ENCODE measurements at regions not wholly inside any gene's neighbourhood (a gene's known extent, or its start where the extent isn't known, plus 50 kb on each side); places are given as distances from the start of the nearest gene placed in this dataset.

DNA sequence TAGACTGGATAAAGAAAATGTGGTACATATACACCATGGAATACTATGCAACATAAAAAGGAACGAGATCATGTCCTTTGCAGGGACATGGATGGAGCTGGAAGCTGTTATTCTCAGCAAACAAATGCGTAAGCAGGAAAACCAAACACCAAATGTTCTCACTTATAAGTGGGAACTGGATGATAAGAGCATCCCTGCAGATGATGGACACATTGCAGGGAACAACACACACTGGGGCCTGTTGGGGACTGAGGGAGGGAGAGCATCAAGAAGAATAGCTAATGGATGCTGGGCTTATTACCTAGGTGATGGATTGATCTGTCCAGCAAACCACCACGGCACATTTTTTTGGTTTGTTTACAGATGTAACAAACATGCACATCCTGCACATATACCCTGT, 470.5 kb upstream of the CITED2 start:
- no peak for DNase-seq

DNA sequence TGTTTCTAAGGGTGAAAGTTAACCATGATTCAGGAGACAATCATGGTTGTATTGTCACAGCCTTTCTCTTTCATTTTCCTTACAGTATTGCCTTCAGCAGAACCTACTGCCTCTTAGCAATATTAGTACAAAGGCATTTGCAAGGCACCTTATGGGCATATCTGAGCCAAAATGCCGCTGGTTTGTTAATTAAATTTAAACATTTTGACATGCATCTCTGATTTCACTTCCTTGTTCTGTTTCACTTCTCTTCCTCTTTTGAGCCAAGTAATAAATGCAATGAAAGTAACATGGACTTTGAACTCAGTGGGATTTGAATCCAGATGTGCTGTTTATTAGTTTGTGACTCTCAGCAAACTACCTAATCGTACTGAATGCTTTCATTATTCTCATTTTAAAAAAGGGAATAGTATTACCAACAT, 467.4 kb upstream of the CITED2 start:
- DNase-seq = no peak

DNA sequence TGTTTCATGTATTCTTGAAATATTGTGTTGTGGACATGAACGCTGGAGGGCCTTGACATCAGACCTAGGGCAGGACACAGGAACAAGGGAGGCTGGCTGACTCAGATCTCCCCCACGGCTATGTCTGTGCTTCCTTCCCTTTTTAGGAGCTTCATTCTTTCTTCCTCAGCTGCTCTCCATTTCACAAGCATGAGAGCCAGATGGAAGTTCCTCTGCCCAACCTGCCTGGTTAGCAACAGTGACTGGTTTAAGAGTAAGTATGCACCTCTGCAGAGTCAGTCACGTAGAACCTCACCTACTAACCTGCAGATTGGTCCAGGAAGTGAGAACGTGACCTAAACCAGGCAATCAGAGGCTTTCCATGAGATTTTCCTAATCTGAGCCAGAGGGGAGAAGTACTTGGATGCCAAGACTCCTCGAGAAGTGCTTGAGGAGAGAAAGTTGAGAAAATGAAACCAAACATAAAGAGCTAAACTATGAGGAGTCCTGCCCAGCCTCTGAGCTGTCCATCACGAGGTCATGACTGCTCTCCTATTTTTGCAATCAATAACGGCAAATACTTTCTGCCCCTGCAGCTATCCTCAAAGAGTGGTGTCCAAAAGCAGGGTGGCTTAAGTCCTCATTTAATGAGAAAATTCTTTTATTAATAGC, 465.2 kb upstream of the CITED2 start:
- no peak for DNase-seq

DNA sequence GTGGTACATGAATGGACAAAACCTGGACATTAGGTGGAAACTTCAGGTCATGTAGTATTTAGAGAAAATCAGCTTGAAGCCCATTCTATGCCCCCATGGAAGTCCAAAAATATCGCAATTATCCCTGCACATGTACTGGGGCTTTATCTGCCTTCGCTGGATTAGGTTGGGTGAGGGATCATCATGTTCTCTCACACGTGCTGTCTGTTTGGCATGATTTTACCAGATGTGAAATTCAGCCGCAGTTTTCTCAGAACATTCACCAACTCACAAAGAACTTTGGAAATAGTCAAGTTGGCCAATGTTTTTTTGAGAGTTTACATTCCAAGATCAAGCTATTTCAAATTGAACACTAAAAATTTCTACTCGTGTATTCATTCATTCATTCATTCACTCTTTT, 459.8 kb upstream of the CITED2 start:
- no peak for DNase-seq

DNA sequence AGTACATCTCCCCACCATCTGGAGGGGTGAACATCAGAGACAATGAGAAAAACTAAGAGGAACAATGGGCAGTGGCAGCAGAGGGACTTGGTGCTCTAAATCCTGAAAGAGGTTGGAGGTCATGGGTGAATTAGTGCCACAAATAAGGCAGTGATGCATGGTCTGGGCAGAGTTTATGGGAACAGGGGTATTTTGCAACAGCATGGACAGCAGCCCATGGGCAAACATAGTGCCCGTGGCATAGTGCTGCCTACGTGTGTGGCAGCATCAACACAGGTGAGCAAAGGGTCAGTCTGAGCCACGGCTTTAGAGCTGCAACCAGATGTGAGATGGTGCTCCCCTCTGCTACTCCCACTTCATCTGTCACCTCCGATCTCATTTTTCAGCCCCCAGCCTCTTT, 459.1 kb upstream of the CITED2 start:
- DNase-seq = no peak

DNA sequence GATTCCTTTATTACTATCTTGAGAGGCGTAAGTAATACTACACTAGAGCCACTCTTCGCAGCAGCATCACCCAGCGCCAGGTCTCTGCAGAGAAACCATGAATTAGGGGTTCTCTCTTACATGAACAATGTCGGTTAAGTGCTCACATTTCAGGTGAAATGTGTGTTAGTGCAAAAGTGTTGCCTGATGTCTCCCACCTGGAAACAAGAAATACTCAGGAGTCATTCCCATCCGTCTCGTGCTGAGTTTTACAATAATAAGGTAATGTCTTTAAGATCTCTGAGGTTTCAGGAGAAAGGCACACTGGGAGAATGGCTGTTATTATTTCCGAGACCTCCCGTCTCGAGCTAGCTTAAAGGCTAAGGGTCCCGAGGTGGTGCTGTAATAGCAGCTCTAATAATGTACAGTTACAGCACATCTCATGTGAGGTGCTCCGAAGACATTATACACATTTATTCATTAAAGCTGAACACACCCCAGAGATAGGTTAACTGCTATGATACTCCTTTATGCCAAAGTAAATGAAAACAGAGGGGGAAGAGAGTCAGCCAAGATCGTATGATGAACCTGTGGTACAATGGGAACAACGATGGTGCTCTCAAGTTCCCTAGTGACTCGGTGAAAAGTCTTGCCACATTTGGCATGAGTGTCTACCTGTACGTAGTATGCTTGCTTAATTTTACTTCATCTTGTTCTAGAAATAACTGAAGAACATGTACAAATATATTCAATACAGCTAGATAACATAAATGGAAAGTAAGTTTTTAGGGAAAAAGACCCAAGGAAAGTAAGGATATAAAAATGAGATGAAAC, 458.3 kb upstream of the CITED2 start:
- DNase-seq = no peak

DNA sequence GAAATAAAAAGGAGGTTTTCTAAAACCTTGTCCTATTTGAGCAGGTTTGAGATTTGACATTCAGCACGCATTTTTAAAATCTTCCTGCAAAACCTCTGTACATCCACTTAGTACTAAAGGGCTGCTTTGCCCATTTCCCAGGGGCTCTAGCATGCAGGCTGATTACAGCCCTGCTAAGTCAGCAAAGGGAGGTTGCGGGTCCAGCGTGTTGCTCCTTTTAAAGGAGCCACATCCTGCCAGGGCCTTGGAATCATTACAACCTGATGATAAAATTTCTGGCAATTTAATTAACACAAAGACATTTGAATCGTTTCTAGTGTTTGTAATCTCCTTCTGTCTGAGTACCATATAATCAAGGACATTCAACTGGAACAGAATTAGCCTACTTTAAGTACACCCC, 455.1 kb upstream of the CITED2 start:
- no peak for DNase-seq

DNA sequence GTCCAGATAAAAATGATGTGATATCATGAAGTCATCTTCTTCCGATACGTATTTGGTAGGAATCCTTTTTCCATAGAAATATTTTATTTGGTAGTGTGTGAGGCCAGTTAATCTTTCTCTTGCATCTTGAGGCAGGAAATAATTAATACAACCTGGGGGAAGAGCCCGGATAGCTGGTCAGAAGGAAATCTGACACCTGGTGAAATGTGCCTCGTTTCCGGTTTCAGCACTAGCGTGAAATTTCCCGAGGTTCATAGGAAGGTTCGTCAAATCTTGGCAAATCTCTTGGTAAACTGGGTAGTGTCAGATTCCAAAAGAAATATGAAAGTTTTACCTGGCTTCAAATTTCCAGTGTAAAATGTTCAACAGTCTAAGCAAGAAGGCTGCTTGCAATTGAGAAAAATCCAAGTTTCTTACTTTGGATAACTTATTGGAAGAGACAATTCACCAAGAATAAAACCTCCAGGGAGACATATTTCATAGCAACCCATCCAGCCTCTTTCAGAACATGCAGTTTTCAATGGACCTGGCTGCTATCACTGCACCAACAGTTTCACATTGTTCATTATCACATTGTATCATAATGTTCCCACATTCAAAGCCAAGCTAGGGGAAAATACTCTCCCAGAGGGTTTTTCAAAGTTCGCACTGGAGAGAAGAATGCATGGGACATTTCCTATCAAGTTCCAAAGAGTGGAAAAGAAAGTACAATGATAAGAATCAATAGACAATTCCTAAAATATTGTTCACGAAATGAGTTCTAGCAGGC, 454.5 kb upstream of the CITED2 start:
- no peak for DNase-seq

DNA sequence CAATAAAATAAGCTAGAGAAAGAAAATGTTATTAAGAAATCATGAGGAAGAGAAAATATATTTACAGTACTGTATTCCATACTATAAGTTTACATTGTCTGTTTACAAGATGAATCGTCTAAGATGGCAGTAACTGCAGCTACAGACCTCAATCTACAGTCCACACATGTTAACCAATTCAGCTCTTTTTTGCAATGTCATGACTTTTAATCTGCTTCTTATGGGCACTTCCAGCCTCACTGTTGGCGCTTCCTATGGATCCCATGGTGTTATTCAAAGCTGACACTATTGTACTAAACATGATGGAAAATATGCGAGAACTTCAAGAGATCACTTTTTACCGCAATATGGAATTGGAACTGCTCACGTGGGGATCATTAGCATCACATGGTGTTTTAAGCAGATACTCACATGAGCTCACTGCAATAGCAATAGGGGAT, 451.5 kb upstream of the CITED2 start:
- DNase-seq = no peak

DNA sequence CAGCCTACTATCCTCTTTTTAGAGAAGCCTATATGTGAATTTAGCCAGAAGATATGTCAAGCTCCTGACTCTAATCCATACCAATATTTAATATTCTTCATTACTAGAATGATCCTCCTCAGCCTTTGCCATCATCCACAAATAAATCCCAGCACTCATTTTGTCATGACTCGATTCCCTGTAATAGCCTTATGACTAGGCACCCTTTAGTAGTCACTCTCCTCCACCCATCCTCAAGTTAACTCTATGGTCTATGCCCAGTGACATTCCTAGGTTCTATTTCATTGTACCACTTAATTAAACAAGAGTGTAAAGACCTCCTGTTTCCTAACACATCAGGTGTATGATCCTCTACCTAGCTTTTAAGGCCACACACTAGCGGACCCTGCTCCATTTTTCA, 450.4 kb upstream of the CITED2 start:
- DNase-seq = no peak

DNA sequence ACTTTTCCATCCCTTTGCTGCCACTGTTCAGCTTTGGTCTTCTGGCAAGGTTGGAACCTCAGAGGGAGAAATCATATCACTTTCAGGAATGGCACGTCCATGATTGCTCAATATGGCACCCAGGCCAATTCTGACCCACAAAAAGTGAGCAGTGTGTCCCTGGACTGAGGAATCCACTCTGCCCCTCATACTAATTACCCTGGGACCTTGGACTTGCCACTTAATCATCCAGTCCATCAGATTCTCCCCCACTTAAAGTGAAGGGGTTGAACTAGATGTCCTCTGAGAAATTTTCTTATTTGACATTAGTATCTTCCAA, 449.3 kb upstream of the CITED2 start:
- DNase-seq = no peak

DNA sequence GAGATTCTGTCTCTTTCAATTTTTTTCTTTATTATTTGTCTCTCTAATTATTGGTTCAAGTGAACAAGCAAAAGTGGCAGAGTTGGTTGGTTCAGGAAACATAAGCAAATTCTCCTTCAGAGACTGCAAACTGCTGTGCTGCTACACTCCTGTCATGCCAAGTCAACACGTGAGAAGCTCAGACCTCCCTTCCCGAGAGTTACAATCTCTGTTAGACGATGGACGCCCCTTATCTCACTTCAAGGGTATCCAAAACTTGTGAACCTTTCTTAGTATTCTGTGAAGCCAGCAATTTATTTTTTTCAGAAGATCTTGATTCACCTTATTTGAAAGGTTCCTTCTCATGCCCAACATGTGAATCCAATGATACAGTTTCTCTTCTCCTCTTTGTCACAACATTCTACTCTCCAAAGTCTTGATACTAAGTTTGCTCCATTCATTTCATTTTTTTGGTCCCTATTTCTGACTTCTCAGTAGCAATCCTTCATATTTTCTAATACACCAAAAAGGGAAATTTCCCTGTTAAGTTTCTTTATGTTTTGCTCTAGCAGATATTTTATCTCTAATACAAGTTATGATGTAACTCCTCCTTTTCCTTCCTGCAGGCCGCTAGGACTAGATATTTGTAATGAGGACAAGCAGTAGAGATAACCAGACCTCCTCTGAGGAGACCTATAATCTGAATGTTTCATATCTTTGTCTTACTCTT, 448.8 kb upstream of the CITED2 start:
- no peak for DNase-seq

DNA sequence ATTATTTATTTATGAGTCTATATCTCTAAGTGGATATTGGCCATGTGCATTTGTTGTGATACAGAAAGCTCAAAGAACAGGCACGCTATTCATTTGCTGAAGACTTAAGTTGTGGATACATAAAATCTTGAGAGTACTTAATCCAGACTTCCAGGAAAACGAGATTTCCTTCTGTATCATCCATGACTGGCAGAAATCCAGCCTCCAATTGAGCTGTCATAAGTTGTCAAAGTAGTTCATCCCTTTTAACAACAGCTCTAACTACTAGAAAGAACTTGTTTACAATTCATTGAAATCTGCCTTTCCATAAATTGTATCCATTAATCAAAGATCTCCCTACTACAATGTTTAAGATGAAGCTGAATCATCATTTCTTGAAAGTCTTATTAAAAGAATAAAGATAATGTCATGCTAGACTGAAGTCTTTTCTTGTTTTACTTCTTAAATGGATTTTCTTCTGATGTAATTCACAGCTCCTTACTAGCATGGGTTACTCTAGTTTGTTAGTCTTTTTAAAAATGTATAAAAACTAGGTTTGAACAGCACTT, 447.3 kb upstream of the CITED2 start:
- DNase-seq = no peak

DNA sequence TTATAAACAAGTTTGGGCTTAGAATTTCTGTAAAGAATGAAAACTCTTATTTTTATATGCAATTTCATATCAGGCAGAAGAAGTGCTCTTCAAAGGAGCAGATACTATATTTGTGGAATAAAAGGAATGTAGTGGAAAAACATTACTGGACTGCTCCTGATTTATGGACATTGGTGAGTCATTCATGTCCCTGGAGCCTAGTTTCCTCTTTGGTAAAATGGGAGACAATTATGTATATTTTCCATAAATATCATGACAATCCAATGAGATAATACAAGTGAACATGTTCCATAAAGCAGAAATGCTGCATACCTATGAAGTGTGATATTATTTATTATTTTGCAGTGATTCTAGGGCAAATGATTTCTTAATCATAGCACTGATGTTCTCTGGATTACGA, 445.8 kb upstream of the CITED2 start:
- DNase-seq = no peak

DNA sequence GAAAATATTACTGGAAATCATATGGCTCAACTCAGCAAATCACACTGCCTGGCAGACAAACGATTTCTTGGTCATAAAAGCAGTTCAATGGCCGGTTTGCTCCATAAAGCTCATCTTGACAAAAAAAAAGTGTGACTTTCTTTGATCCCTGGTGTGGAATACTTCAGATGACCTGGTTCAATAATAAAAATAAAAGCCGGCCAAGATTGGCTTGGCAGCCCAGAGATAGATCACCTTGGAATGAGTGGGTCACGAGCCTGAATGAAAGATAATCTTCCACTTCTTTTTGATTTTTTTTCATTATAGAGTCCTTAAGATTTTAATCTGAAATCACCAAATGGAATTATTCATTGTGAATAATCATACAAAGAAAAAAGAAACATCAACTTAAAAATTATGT, 445.3 kb upstream of the CITED2 start:
- no peak for DNase-seq

DNA sequence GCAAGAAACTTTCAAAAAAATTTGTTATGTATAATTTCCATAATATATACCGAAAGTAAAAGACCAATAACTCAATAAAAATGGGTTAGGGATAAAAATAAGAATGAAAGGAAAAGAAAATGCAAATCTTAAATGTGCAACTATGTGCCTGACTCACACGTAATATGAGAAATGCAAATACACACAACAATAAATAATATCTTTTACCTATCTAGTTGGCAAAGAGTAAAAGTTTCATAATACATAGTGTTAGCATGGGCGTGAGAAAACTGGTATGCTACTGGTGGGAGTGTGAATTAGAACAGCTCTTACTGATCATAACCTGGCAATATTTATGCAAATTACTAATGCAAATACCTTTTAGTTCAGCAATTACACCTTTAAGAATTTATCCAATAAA, 438.5 kb upstream of the CITED2 start:
- no peak for DNase-seq

DNA sequence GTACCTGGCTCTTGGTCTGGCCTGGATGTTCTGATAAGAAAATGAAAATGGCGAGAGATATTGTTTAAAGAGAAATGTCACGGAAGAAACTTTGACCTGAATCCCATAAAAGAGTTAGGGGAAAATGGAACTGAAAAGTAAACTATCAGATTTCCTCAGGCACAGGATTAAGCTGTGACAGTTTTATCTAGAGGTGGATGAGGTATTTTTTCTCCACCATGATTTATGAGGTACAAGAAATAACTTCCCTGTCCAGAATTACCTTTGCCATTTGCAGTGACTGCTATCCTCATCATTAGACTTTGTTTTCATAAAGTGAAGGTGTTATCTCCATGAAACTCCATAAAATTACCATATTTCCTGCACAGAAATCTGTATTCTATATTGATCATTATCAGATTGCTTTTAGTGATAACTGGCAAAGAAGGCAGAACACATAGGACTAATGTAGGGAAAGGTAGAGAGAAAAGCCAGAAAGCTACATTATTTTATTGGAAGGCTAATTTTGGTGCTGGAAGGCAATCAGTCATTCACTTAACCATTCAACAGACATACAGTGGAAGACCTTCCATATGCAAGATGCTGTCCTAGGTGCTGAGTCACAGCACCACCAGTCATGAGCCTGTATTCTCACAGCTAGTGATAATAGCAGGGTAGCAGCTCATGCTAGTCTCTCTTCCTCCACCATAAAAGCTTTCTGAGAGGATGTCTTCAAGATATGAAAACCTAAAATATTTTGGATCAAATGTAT, 427.3 kb upstream of the CITED2 start:
- no peak for DNase-seq

DNA sequence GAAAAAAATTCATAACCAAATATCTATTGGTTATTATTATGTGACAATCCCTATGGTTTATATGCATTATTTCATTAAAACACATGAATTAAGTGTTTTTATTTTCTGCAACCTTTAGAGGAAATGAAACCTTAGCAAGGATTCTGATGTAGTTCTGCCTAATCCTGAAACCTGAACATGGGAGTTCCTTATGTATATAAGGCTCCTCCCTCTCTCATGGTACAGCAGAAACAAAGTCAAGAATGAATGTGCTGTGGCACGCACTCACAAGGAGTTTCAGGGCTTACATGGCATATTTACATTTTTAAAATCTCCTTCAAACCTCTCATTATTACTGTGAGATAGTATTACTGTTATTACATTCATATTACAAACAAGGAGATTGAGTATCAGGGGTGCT, 426.4 kb upstream of the CITED2 start:
- no peak for DNase-seq

DNA sequence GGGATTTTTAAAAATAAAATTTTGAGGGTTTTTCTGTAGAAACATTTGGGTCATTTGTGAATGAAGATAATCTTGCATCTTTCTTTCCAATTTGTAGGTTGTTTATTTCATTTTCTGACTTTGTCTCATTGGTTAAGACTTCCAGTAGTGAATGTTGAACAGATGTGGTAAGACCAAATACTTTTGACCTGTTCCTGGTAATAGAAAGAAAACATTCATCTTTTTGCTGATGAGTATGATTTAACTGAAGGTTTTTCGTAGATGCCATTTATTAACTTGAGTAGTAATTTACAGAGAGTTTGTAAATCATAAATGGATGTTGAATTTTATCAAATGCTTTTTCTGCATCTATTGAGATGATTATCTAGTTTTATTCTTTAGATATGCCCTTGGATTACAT, 416.1 kb upstream of the CITED2 start:
- no peak for DNase-seq

DNA sequence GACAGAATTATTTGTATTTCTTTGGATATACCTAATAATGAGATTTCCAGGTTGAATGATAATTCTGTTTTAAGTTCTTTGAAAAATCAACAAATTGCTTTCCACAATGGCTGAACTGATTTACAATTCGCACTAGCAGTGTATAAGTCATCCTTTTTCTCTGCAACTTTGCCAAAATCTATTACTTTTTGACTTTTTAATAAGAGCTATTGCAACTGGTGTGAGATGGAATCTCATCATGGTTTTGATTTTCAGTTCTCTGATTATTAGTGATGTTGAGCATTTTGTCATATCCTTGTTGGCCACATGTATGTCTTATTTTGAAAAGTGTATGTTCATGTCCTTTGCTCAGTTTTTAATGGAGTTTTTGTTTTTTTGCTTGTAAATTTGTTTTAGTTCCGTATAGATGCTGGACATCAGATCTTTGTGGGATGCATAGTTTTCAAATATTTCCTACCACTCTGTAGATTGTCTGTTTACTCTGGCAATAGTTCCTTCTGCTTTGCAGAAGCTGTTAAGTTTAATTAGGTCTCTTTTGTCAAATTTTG, 409.8 kb upstream of the CITED2 start:
- no peak for DNase-seq

DNA sequence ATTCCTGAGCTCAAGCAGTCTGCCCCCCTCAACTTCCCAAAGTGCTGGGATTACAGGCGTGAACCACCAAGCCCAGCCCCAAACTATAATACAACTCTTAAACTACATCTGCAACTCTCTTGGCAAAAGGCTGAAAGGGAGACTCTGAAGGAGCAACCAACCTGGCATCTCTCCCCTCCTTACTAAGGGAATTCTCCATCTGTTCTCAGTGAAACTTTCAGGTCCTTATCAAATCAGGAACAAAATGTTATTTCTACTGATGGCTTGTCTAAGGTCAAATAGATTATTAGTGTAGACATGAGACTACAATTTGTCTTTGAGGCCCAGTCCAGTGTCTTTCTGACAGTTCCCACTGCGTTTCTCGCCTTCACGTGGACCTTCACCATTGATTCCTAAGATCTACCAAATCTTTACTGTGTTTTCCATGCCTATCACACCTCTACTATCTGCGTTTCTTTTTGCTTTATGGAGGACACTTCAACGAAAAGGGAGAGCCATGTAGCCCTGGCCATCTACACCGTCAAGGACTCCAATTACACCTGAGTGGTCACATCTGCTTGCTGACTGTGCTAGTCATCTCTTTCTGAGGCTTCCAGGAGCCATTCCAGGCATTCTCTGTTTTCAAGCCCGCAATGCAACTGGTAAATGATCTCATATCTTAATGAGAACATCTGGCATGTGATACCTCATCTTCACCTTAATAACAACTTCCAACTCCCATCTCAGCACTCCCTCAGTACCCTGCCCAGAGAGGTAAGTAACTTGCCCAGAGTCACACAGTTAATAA, 405.7 kb upstream of the CITED2 start:
- DNase-seq = no peak

Measured in activated T-cell treated with anti-CD3 and anti-CD28 coated beads for 4 hours (primary cell).